ENCODE measurements at regions not wholly inside any gene's neighbourhood (a gene's known extent, or its start where the extent isn't known, plus 50 kb on each side); places are given as distances from the start of the nearest gene placed in this dataset.

DNA sequence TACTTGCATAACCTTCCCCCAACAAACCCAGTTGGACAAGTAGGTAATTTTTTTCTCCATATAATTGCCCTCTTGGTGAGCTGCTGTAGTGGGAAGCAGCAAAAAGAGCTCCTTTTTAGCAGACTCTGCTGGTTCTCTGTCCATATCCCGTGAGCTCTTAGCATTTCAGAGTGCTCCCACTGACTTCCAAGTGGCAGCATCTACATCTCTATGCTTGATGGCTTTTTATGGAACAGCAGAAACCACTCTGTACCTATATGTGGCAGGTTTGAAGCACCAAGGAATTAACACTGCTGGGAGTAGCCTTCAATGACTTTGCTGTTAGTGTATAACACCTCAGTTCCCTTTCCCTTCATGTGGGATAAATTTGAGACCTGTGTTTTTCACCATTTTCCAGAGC is 168.4 kb upstream of the NHS start:
- no peak for DNase-seq (ENCODE audit: low read depth in 2 of 2)

GRCh38 chrX:17214962-17215361 is 160.0 kb upstream of the NHS start:
- no peak for DNase-seq (ENCODE audit: low read depth in 2 of 2)

DNA sequence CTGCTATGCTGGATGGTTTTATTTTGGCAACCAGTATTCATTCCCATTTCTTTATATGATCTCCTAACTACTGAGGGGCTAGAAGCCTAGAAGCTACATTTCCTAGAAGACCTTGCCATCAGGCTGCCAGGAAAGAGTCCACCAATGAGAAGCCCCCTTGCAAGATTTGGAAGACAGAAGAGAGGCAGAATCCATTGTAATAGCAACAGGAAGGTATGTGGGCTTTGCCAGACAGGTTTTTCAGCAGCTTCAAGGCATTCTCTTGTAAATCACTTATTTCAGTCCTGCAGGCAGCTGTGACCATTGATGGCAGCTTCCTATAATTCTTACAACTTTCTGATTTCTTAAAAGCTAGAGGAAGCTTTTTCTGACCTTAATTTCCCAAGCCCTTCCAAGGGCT is 148.3 kb upstream of the NHS start:
- DNase-seq (ENCODE audit: low read depth in 2 of 2): no peak

DNA sequence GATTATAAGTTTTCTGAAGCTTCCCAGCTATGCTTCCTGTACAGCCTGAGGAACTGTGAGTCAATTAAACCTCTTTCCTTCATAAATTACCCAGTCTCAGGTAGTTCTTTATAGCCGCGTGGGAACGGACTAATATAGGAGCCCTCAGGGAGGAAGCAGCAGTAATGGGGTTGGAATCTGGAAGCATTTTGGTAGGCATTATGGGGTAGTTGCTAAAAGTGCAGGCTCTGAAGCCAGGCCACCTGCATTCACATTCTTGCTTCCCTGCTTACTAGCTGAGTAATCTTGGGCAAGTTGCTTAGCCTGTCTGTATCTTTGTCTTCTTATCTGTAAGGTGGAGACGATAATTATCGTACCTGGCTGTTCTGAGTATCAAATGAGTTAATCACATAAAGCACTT is 137.9 kb upstream of the NHS start:
- DNase-seq (ENCODE audit: low read depth in 2 of 2): no peak

GRCh38 chrX:17242470-17242869 is 132.5 kb upstream of the NHS start:
- peak in 1 of 2 donors; percentile 0 for DNase-seq (ENCODE audit: low read depth in 2 of 2)

DNA sequence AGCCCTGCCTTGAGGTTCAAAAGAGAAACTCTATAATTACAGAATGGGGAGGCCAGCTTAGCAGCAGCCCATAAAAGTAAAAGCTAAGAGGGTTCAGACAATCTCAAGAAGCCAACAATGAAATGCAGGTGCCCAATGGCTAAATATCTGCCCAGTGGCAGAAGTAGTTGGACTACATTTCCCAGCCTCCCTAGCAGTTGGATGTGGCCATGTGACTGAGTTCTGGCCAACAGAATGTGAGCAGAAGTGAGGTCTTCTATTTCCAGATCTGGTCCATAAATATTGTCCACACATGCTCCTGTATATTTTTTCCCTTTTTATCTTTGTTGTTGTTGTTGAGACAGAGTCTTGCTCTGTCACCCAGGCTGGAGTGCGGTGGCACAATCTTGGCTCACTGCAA is 127.9 kb upstream of the NHS start:
- no peak for DNase-seq (ENCODE audit: low read depth in 2 of 2)

- no peak for DNase-seq (ENCODE audit: low read depth in 2 of 2)
These were observed 112.9 kb upstream of the NHS start for GRCh38 chrX:17262123-17262522.

DNA sequence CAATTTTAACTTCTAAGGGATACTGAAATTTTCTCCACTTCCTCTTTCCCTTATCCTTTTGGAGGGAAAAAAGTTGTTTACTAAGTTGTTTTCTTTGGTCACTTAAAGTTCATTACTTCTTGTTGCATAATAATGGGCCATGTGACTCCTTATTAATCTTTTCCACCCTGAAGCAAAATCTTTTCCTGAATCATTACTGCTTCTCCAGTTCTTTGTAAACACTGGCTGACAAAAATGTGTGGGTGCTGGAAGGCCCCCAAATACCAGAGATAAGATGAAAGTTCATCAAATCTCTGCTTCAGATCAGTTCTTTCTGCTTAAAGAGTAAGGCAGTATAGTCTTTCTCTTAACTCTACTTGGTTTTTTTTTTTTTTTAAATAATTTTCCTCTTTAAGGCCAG is 108.9 kb upstream of the NHS start:
- no peak for DNase-seq (ENCODE audit: low read depth in 2 of 2)

DNA sequence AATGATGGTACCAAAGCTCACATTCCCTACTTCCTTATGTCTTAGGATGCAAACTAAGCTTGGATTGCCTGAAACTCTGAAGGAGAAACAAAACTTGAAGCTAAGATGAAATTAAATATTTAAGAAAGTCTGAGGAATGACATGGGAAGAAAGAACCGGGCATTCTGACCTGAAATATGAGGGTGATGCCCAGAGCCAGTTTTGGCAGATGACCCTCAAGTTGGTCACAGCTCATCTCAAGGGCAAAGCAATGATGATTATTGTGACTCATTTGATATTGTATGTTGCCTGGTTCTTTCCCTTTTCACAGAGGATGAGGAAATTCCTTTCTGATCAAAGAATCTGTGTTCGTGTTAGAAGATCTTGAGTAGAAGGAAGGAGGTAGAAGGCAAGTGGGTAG is 96.0 kb upstream of the NHS start:
- DNase-seq (ENCODE audit: low read depth in 2 of 2): no peak

DNA sequence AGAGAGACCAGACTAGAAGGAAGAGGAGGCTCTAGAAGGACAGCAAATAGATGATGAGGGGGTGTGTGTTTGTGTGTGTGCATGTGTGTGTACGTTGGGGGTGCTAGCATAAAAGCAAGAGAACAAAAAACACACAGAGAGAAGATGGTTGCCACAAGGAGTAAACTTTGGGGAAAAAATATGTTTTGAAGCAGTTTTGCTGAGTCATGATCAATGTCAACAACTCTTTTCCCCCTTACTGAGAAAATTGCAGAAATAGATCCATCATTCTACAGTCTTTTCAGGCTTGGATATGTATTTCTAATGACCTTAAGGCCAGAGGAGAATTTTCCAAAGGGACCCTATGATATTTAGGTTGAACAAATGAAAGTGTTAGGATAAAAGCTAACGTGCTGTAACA is 89.0 kb upstream of the NHS start:
- DNase-seq (ENCODE audit: low read depth in 2 of 2): no peak

DNA sequence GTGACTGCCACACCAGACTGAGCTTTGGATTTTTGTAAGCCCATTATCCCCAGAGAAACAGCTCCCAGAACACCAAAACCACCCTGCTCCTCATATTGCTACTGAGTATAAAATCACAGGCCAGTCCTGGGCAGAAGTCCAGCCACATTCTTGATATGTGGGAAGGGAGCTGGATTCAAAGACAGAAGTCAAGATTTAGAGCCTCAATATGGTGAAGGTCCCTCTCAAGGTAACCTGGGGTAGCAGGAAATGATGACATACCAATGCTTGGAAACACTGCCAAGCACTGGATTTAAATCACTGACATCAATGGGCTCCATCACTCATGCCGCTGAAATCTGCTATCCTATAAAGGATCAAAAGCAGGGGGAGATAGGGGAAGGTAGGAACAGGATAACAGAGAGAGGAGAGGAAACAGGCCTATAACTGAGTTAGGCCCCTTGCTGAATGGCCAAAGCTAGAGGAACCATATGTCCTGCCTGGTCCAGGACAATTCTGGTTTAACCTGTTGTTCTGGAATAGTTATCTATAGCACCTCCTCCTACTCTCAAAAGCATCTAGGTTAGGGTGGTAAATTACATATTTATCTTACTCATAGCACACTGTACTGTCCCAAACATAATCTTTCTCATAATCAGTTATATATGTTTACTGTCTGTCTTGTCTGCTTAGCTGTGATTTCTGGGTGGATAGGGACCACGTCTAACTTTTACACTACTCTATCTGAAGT is 83.7 kb upstream of the NHS start:
- no peak for DNase-seq (ENCODE audit: low read depth in 2 of 2)

DNA sequence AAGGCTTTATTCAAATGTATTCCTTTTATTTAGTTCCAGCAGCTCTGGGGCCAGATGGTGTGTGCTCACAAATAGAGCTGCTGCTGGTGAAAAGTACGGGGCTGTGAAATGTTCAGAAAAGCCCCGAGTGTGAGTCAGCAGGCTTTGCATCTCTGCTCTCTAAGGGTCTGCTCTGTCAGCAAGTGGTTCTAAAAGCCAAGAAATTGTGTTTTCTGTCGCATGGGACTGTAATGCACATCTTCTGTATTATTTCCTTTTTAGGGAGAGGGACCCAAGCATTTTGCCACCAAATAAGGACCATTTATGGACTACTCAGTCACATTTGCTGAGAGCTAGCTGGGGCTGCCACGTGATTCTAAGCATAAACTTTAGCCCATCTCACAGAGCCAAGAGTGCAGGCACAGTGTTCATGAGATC is 82.9 kb upstream of the NHS start:
- no peak for DNase-seq (ENCODE audit: low read depth in 2 of 2)

GRCh38 chrX:17294561-17294960 is 80.4 kb upstream of the NHS start:
- no peak for DNase-seq (ENCODE audit: low read depth in 2 of 2)

GRCh38 chrX:17295791-17296190 is 79.2 kb upstream of the NHS start:
- no peak for DNase-seq (ENCODE audit: low read depth in 2 of 2)

DNA sequence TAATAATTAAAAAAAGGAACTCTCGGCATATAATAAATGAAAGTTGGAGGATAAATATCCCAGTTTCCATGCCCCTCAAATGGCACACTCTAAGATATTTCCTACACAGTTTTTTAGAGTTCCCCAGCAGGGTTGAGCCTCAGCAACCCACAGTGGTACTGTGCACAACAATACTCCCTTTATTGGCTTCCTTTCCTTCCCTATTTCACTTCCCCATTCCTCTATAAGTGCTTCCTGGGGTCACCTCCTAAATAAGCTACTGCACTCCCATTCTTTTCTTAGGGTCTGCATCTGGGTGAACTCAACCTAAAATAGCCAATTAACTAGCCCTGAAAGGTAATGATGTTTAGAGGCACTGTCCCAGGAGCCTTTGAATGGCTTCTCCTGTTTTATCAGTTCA is 76.4 kb upstream of the NHS start:
- no peak for DNase-seq (ENCODE audit: low read depth in 2 of 2)

- no peak for DNase-seq (ENCODE audit: low read depth in 2 of 2)
These were observed 75.8 kb upstream of the NHS start for GRCh38 chrX:17299206-17299605.

DNA sequence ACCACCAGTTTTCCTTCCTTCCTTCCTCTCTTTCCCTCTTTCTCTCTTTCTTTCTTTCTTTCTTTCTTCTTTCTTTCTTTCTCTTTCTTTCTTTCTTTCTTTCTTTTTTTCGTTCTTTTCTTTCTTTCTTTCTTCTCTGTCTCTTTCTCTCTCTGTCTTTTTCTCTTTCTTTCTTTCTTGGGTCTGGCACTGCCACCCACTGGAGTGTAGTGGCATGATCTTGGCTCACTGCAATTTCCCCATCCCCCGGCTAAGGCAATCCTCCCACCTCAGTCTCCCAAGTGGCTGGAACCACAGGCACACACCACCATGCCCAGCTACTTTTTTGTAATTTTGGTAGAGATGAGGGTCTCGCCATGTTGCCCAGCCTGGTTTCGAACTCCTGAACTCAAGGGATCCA is 51.6 kb upstream of the NHS start:
- no peak for DNase-seq (ENCODE audit: low read depth in 2 of 2)

All from stimulated activated CD8-positive, alpha-beta memory T cell treated with anti-CD3 and anti-CD28 coated beads, Interleukin-2, amount 100 ng/mL, for 48 hours (primary cell).